GM23338 (cell line): ENCODE measurements at regions not wholly inside any gene's neighbourhood (a gene's known extent, or its start where the extent isn't known, plus 50 kb on each side); places are given as distances from the start of the nearest gene placed in this dataset.

Source experiments
- ATAC-seq: fragments of 200-7000 bp; cut with Tn5 transposase; 3 replicates; pipeline ENCODE4 v1.9.1; 2020
- DNase-seq: peaks from one replicate; pipeline ENCODE4 v3.0.0-alpha.2; 2015; ENCODE audit warnings: low spot score
- H2AFZ ChIP-seq: fragments of 200-600 bp; sonication (generic); 2 replicates; pipeline ENCODE4 v1.8.0; 2016; ENCODE audit warnings: antibody characterized with exemption, mild to moderate bottlenecking, moderate library complexity
- H3F3A ChIP-seq: fragments of 200-600 bp; sonication (generic); replicated peaks from 2 replicates; pipeline ENCODE4 v1.8.0; 2017; ENCODE audit warnings: antibody characterized with exemption, mixed run types, low read depth
- H3K27ac ChIP-seq: fragments of 200-600 bp; sonication (generic); 2 replicates; pipeline ENCODE4 v1.6.1; 2016; ENCODE audit warnings: low read depth
- H3K27me3 ChIP-seq: fragments of 200-600 bp; sonication (generic); 2 replicates; pipeline ENCODE4 v1.8.0; 2016; ENCODE audit warnings: mild to moderate bottlenecking, mixed run types, moderate library complexity; ENCODE audit not compliant: insufficient read depth
- H3K36me3 ChIP-seq: fragments of 200-600 bp; sonication (generic); 2 replicates; pipeline ENCODE4 v1.8.0; 2016; ENCODE audit warnings: mild to moderate bottlenecking; ENCODE audit not compliant: insufficient read depth
- H3K4me1 ChIP-seq: fragments of 200-600 bp; sonication (generic); 2 replicates; pipeline ENCODE4 v1.8.0; 2016; ENCODE audit warnings: mild to moderate bottlenecking, moderate library complexity; ENCODE audit not compliant: insufficient read depth
- H3K4me2 ChIP-seq: fragments of 200-600 bp; sonication (generic); 2 replicates; pipeline ENCODE4 v1.7.1; 2017; ENCODE audit warnings: mixed run types
- H3K4me3 ChIP-seq: fragments of 200-600 bp; sonication (generic); 2 replicates; pipeline ENCODE4 v1.6.1; 2016; ENCODE audit warnings: mixed run types
- H3K79me2 ChIP-seq: fragments of 200-600 bp; sonication (generic); replicated peaks from 2 replicates; pipeline ENCODE4 v1.8.0; 2017; ENCODE audit warnings: mild to moderate bottlenecking; ENCODE audit not compliant: insufficient read depth
- H3K9me2 ChIP-seq: fragments of 200-600 bp; sonication (generic); 2 replicates; pipeline ENCODE4 v1.8.0; 2017; ENCODE audit not compliant: insufficient read depth
- H4K20me1 ChIP-seq: fragments of 200-600 bp; sonication (generic); replicated peaks from 2 replicates; pipeline ENCODE4 v1.8.0; 2017; ENCODE audit warnings: mild to moderate bottlenecking; ENCODE audit not compliant: insufficient read depth
- H3K27ac Mint-ChIP-seq: 2 replicates; pipeline ENCODE4 v1.8.0; 2020; ENCODE audit warnings: inconsistent platforms, mild to moderate bottlenecking, moderate library complexity, mixed read lengths
- H3K27me3 Mint-ChIP-seq: 3 replicates; pipeline ENCODE4 v1.8.0; 2022; ENCODE audit warnings: low read depth, mild to moderate bottlenecking, moderate library complexity, mixed read lengths, inconsistent platforms; ENCODE audit not compliant: insufficient read depth, poor library complexity
- H3K36me3 Mint-ChIP-seq: 3 replicates; pipeline ENCODE4 v1.8.0; 2021; ENCODE audit warnings: low read depth, mild to moderate bottlenecking, inconsistent platforms, moderate library complexity, mixed read lengths
- H3K4me1 Mint-ChIP-seq: 3 replicates; pipeline ENCODE4 v1.8.0; 2020; ENCODE audit warnings: mild to moderate bottlenecking, inconsistent platforms, mixed read lengths
- H3K4me3 Mint-ChIP-seq: 3 replicates; pipeline ENCODE4 v1.8.0; 2021; ENCODE audit warnings: moderate library complexity, mild to moderate bottlenecking, inconsistent platforms, mixed read lengths
- H3K9me3 Mint-ChIP-seq: 3 replicates; pipeline ENCODE4 v1.8.0; 2020; ENCODE audit warnings: moderate library complexity, mild to moderate bottlenecking, inconsistent platforms, mixed read lengths
- CREB1 ChIP-seq: fragments of 250-450 bp; sonication (Bioruptor Pico); IDR thresholded peaks from 2 replicates; pipeline ENCODE4 v1.5.0; 2020; ENCODE audit warnings: low read depth, mild to moderate bottlenecking, moderate library complexity
- EZH2 ChIP-seq: fragments of 200-600 bp; sonication (generic); IDR thresholded peaks from one replicate; pipeline ENCODE4 v1.8.0; 2017; ENCODE audit warnings: antibody characterized with exemption, mild to moderate bottlenecking, low read depth; ENCODE audit not compliant: unreplicated experiment
- JUNB ChIP-seq: IDR thresholded peaks from one replicate; pipeline ENCODE4 v1.6.1; 2016; ENCODE audit warnings: antibody characterized with exemption; ENCODE audit not compliant: unreplicated experiment
- POLR2AphosphoS5 ChIP-seq: IDR thresholded peaks from 2 replicates; pipeline ENCODE4 v1.6.1; 2016; ENCODE audit warnings: antibody characterized with exemption, low read depth
- STAT1 ChIP-seq: IDR thresholded peaks from one replicate; pipeline ENCODE4 v1.6.1; 2016; ENCODE audit warnings: antibody characterized with exemption; ENCODE audit not compliant: unreplicated experiment
- TF ChIP-seq, protein P1 (sequence below), 2 experiments: fragments of 200-600 bp in 1 of 2; sonication (generic) in 1 of 2; conservative IDR thresholded peaks; 2 replicates each; pipeline versions ENCODE4 v1.5.1 to v1.6.1; 2016 to 2017; ENCODE audit warnings: antibody characterized with exemption in 2 of 2, low read depth in 2 of 2, mild to moderate bottlenecking in 2 of 2, moderate library complexity in 1 of 2
- TF ChIP-seq, protein P2 (sequence below): fragments of 250-450 bp; sonication (Bioruptor Pico); IDR thresholded peaks from 2 replicates; pipeline ENCODE4 v1.5.0; 2020; ENCODE audit warnings: mild to moderate bottlenecking, moderate library complexity

DNA sequence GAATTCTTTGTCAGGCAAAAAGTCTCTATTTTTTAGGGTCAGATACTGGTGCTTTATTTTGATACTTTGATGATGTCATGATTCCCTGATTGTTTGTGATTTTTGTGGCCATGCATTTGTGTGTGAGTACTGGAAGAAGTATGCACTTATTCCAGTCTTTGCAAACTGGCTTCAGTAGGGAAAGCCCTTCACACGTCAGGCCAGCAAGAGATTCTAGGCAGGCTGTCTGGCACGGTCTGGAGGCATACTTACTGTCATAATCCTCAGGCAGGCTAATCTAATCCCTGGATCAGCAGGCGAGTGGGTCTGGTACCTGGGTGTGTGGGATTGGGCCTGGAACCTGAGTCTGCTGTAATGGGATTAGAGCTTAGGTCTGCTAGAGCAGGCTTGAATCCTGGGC lies 391.8 kb upstream of the MMS22L start (continued):
- TF ChIP-seq, protein P1, sequence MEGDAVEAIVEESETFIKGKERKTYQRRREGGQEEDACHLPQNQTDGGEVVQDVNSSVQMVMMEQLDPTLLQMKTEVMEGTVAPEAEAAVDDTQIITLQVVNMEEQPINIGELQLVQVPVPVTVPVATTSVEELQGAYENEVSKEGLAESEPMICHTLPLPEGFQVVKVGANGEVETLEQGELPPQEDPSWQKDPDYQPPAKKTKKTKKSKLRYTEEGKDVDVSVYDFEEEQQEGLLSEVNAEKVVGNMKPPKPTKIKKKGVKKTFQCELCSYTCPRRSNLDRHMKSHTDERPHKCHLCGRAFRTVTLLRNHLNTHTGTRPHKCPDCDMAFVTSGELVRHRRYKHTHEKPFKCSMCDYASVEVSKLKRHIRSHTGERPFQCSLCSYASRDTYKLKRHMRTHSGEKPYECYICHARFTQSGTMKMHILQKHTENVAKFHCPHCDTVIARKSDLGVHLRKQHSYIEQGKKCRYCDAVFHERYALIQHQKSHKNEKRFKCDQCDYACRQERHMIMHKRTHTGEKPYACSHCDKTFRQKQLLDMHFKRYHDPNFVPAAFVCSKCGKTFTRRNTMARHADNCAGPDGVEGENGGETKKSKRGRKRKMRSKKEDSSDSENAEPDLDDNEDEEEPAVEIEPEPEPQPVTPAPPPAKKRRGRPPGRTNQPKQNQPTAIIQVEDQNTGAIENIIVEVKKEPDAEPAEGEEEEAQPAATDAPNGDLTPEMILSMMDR (conservative IDR thresholded peaks at IDR 0.05; ENCODE audit: low read depth in 2 of 2): no peak
- TF ChIP-seq, protein P2, sequence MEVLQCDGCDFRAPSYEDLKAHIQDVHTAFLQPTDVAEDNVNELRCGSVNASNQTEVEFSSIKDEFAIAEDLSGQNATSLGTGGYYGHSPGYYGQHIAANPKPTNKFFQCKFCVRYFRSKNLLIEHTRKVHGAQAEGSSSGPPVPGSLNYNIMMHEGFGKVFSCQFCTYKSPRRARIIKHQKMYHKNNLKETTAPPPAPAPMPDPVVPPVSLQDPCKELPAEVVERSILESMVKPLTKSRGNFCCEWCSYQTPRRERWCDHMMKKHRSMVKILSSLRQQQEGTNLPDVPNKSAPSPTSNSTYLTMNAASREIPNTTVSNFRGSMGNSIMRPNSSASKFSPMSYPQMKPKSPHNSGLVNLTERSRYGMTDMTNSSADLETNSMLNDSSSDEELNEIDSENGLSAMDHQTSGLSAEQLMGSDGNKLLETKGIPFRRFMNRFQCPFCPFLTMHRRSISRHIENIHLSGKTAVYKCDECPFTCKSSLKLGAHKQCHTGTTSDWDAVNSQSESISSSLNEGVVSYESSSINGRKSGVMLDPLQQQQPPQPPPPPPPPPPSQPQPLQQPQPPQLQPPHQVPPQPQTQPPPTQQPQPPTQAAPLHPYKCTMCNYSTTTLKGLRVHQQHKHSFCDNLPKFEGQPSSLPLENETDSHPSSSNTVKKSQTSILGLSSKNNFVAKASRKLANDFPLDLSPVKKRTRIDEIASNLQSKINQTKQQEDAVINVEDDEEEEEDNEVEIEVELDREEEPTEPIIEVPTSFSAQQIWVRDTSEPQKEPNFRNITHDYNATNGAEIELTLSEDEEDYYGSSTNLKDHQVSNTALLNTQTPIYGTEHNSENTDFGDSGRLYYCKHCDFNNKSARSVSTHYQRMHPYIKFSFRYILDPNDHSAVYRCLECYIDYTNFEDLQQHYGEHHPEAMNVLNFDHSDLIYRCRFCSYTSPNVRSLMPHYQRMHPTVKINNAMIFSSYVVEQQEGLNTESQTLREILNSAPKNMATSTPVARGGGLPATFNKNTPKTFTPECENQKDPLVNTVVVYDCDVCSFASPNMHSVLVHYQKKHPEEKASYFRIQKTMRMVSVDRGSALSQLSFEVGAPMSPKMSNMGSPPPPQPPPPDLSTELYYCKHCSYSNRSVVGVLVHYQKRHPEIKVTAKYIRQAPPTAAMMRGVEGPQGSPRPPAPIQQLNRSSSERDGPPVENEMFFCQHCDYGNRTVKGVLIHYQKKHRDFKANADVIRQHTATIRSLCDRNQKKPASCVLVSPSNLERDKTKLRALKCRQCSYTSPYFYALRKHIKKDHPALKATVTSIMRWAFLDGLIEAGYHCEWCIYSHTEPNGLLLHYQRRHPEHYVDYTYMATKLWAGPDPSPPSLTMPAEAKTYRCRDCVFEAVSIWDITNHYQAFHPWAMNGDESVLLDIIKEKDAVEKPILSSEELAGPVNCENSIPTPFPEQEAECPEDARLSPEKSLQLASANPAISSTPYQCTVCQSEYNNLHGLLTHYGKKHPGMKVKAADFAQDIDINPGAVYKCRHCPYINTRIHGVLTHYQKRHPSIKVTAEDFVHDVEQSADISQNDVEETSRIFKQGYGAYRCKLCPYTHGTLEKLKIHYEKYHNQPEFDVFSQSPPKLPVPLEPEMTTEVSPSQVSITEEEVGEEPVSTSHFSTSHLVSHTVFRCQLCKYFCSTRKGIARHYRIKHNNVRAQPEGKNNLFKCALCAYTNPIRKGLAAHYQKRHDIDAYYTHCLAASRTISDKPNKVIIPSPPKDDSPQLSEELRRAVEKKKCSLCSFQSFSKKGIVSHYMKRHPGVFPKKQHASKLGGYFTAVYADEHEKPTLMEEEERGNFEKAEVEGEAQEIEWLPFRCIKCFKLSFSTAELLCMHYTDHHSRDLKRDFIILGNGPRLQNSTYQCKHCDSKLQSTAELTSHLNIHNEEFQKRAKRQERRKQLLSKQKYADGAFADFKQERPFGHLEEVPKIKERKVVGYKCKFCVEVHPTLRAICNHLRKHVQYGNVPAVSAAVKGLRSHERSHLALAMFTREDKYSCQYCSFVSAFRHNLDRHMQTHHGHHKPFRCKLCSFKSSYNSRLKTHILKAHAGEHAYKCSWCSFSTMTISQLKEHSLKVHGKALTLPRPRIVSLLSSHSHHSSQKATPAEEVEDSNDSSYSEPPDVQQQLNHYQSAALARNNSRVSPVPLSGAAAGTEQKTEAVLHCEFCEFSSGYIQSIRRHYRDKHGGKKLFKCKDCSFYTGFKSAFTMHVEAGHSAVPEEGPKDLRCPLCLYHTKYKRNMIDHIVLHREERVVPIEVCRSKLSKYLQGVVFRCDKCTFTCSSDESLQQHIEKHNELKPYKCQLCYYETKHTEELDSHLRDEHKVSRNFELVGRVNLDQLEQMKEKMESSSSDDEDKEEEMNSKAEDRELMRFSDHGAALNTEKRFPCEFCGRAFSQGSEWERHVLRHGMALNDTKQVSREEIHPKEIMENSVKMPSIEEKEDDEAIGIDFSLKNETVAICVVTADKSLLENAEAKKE (CRISPR knock-in tag): no peak
- no peak for TF ChIP-seq JUNB
- no peak for TF ChIP-seq EZH2
- no peak for TF ChIP-seq CREB1

DNA sequence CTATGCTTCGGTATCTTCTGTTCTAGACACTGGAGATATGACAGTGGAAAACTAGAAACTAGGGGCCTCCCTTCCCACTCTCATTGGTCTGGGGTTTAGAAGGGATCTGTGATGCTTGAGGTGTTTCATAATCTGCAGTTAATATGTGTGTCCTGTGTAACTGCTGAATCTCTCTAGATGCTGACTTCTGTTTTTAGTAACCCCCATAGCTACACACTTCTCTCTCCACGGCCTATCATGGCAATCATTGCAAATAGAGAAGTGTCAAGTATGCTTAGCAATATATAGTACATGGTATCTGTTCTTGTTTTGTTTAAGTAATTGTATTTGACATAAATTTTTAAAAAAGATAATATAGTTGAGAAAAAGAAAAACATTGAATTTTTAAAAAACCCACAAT lies 394.6 kb upstream of the MMS22L start:
- Histone ChIP-seq H4K20me1 (no peaks in the 10 kb centered on the region), H2AFZ (no peak overlapping the region; the same call in 1 of the 2 replicates), H3K4me1 (0 out of 2 replicates have a peak, but pooled peaks cover 4% of the 10 kb centered on the region), H3K36me3 (no peaks in the 10 kb centered on the region), H3K27ac (no peak overlapping the region), H3K4me2 (no peak overlapping the region), H3K4me3 (no peak overlapping the region), H3K27me3 (no peaks in the 10 kb centered on the region), H3K79me2 (no peaks in the 10 kb centered on the region), H3F3A (no peaks in the 10 kb centered on the region), H3K9me2 (no peaks in the 10 kb centered on the region)
- TF ChIP-seq STAT1 (no peak), POLR2AphosphoS5 (no peak), CREB1 (no peak)
- Mint-ChIP-seq H3K4me1 (peaks cover 3% of the 10 kb centered on the region; the same call in 2 of the 3 replicates), H3K27ac (no peak overlapping the region), H3K36me3 (no peaks in the 10 kb centered on the region), H3K9me3 (no peaks in the 10 kb centered on the region), H3K27me3 (no peaks in the 10 kb centered on the region), H3K4me3 (no peak overlapping the region)
- DNase-seq (no peak), ATAC-seq (no peak)
